T-cell (primary cell): ENCODE measurements at regions not wholly inside any gene's neighbourhood (a gene's known extent, or its start where the extent isn't known, plus 50 kb on each side); places are given as distances from the start of the nearest gene placed in this dataset.

Experiments
- ATAC-seq, 4 experiments: fragments of 200-7000 bp in 3 of 4; fragments of 150-1000 bp in 1 of 4; cut with Tn5 transposase; replicated peaks in 1 of 4; 1 replicate in 3 of 4; 2 replicates in 1 of 4; pipeline ENCODE4 v1.10.0; 2021; ENCODE audit warnings: moderate library complexity in 3 of 4, mild to moderate bottlenecking in 2 of 4, moderate number of reproducible peaks in 1 of 4
- CTCF ChIA-PET, 2 donors: fragments of 300-600 bp; sonication (Branson Sonifier 250); formaldehyde crosslinking; loops; one replicate each; lab custom pipeline; 2022; ENCODE audit warnings: antibody characterized with exemption in 2 of 2; lab: Charles Lee
- POLR2A ChIA-PET, 2 donors: fragments of 300-600 bp; sonication (Branson Sonifier 250); formaldehyde crosslinking; loops; one replicate each; lab custom pipeline; 2022; ENCODE audit warnings: antibody characterized with exemption in 2 of 2; lab: Charles Lee
- DNase-seq, 35 experiments: peaks; one replicate each; pipeline versions ENCODE4 v3.0.0 to v3.0.0-alpha.2; 2013 to 2023
- H3K27ac ChIP-seq: one replicate; pipeline ENCODE4 v1.5.1; 2013; ENCODE audit warnings: low read length
- H3K27me3 ChIP-seq, 2 experiments: replicated peaks in 1 of 2; 1 replicate in 1 of 2; 2 replicates in 1 of 2; pipeline versions ENCODE4 v1.6.1 to v1.7.0; 2013; ENCODE audit warnings: low read length in 1 of 2, mixed read lengths in 1 of 2; ENCODE audit not compliant: control insufficient read depth in 2 of 2, insufficient read depth in 2 of 2; ENCODE audit errors: extremely low read depth in 1 of 2
- H3K36me3 ChIP-seq, 2 donors: 1 replicate in 1 of 2; 2 replicates in 1 of 2; pipeline versions ENCODE4 v1.6.1 to v1.7.0; 2013; ENCODE audit warnings: low read length in 1 of 2; ENCODE audit not compliant: control insufficient read depth in 2 of 2, insufficient read depth in 1 of 2; ENCODE audit errors: extremely low read depth in 1 of 2
- H3K4me1 ChIP-seq, 2 experiments: 1 replicate in 1 of 2; 2 replicates in 1 of 2; pipeline versions ENCODE4 v1.6.1 to v1.7.0; 2013; ENCODE audit warnings: low read length in 2 of 2, mixed read lengths in 1 of 2; ENCODE audit not compliant: insufficient read depth in 2 of 2, control insufficient read depth in 1 of 2; ENCODE audit errors: extremely low read depth in 1 of 2
- H3K4me3 ChIP-seq, 2 donors: 1 replicate in 1 of 2; 2 replicates in 1 of 2; pipeline versions ENCODE4 v1.5.1 to v1.7.0; 2013; ENCODE audit warnings: mild to moderate bottlenecking in 2 of 2, low read length in 1 of 2, moderate library complexity in 1 of 2; ENCODE audit not compliant: control insufficient read depth in 1 of 2; ENCODE audit errors: extremely low read depth in 1 of 2
- H3K9me3 ChIP-seq: 2 replicates; pipeline ENCODE4 v1.7.0; 2013
- H3K27ac Mint-ChIP-seq, 2 donors: one replicate each; pipeline ENCODE4 v1.8.0; 2020 to 2021; ENCODE audit warnings: mild to moderate bottlenecking in 2 of 2, mixed read lengths in 2 of 2
- H3K27me3 Mint-ChIP-seq, 2 donors: one replicate each; pipeline ENCODE4 v1.8.0; 2021 to 2022; ENCODE audit warnings: mixed read lengths in 2 of 2
- H3K36me3 Mint-ChIP-seq: one replicate; pipeline ENCODE4 v1.8.0; 2021; ENCODE audit warnings: mixed read lengths
- H3K4me1 Mint-ChIP-seq, 3 donors: one replicate each; pipeline ENCODE4 v1.8.0; 2020 to 2022; ENCODE audit warnings: mixed read lengths in 3 of 3, mild to moderate bottlenecking in 1 of 3
- H3K4me3 Mint-ChIP-seq, 3 donors: one replicate each; pipeline ENCODE4 v1.8.0; 2020 to 2022; ENCODE audit warnings: mild to moderate bottlenecking in 3 of 3, mixed read lengths in 3 of 3, moderate library complexity in 3 of 3
- H3K9me3 Mint-ChIP-seq, 3 donors: one replicate each; pipeline ENCODE4 v1.8.0; 2020 to 2022; ENCODE audit warnings: mixed read lengths in 3 of 3
- WGBS: methylation state at CpG from one replicate; pipeline ENCODE4 v1.1.5; 2013; ENCODE audit warnings: missing lambda C conversion rate; ENCODE audit not compliant: insufficient coverage; 5-methylcytosine and 5-hydroxymethylcytosine counted together

DNA sequence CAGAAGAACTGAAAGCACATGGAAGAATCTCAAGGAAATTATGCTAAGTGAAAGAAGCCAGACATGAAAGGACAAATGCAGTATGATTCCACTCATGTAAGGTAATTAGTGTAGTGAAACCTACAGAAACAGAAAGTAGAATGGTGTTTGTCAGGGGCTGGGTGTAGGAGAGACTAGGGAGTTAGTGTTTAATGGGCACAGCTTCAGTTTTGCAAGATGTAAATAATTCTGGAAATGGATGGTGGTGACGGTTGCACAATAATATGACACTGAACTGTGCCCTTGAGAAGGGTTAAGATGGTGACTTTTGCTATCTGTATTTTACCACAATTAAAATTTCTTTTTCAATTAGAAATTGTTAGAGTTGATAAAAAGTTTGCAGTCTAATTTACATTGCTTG lies 157.3 kb upstream of the ADCY1 start:
- POLR2A ChIA-PET, result no interaction called here
- no CpG with 5 or more reads among the region's 1 CpG for WGBS
- no peak for DNase-seq
- no peak for ATAC-seq
- H3K4me3 ChIP-seq, result no peak overlapping the region
- H3K9me3 ChIP-seq, result no peaks in the 10 kb centered on the region
- Mint-ChIP-seq H3K4me1 (no peaks in the 10 kb centered on the region), H3K9me3 (peaks cover 0 to 3% (median 2%) of the 10 kb centered on the region in 3 donors), H3K4me3 (no peak overlapping the region), H3K27ac (no peak overlapping the region), H3K27me3 (peaks cover 12 to 18% of the 10 kb centered on the region in 2 donors), H3K36me3 (no peaks in the 10 kb centered on the region)
- peaks cover 0 to 10% of the 10 kb centered on the region in 2 experiments for H3K27me3 ChIP-seq
- no peaks in the 10 kb centered on the region for H3K4me1 ChIP-seq
- no peak overlapping the region for H3K27ac ChIP-seq
- CTCF ChIA-PET, result no interaction called here
- no peaks in the 10 kb centered on the region for H3K36me3 ChIP-seq

DNA sequence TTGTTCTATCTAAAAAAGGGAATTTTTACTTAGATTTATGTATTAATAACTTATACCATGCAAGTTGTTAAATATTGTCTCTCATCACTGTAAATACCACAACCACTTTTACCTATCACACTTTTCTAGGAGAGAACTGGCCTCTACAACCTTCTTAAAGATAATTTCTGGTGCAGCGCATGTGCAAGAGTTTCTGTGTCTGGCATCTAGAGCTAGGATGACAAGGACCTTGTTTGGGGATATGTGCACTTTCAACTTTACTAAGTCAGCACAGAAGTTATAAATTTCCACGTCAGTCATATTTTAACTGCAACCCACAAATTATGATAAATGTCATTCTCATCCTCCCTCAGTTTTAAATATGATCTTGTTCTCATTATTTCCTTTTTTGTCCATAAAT lies 156.9 kb upstream of the ADCY1 start:
- Histone ChIP-seq H3K36me3 (no peaks in the 10 kb centered on the region), H3K27me3 (peaks cover 0 to 10% of the 10 kb centered on the region in 2 experiments), H3K9me3 (no peaks in the 10 kb centered on the region), H3K27ac (no peak overlapping the region), H3K4me1 (no peaks in the 10 kb centered on the region), H3K4me3 (no peak overlapping the region)
- ATAC-seq (no peak), DNase-seq (no peak)
- no peak overlapping the region for H3K27ac Mint-ChIP-seq
- H3K4me3 Mint-ChIP-seq, result no peak overlapping the region
- no peaks in the 10 kb centered on the region for H3K36me3 Mint-ChIP-seq
- peaks cover 13 to 18% of the 10 kb centered on the region in 2 donors for H3K27me3 Mint-ChIP-seq
- no peaks in the 10 kb centered on the region for H3K9me3 Mint-ChIP-seq
- CTCF ChIA-PET, result no interaction called here
- WGBS, result no CpG with 5 or more reads among the region's 2 CpGs
- H3K4me1 Mint-ChIP-seq, result no peaks in the 10 kb centered on the region
- POLR2A ChIA-PET, result no interaction called here

DNA sequence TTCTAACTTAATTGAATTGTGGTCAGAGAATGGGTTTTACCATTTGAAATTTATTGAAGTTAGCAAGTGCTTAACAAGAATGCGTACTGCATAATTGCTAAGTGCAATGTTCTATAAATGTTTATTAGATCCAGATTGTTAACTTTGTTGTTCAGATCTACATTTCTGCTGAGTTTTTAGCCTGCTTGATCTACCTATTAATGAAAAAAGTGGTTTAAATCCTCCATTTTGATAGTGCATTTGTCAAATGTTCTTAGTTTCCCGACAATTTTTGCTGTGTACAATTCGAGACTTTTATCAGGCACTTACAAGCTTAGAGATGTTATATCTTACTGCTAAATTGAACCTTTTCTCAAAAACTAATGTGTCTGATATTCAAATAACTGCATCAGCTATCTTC lies 156.4 kb upstream of the ADCY1 start:
- POLR2A ChIA-PET, result no interaction called here
- Mint-ChIP-seq H3K9me3 (no peaks in the 10 kb centered on the region), H3K4me1 (no peaks in the 10 kb centered on the region), H3K27me3 (peaks cover 16 to 22% of the 10 kb centered on the region in 2 donors), H3K4me3 (no peak overlapping the region), H3K36me3 (no peaks in the 10 kb centered on the region), H3K27ac (no peak overlapping the region)
- Histone ChIP-seq H3K27me3 (peaks cover 0 to 10% of the 10 kb centered on the region in 2 experiments), H3K4me1 (no peaks in the 10 kb centered on the region), H3K27ac (no peak overlapping the region), H3K9me3 (no peaks in the 10 kb centered on the region), H3K4me3 (no peak overlapping the region), H3K36me3 (no peaks in the 10 kb centered on the region)
- ATAC-seq, result no peak
- CTCF ChIA-PET, result no interaction called here
- no peak for DNase-seq
- no CpG with 5 or more reads among the region's 3 CpGs for WGBS

DNA sequence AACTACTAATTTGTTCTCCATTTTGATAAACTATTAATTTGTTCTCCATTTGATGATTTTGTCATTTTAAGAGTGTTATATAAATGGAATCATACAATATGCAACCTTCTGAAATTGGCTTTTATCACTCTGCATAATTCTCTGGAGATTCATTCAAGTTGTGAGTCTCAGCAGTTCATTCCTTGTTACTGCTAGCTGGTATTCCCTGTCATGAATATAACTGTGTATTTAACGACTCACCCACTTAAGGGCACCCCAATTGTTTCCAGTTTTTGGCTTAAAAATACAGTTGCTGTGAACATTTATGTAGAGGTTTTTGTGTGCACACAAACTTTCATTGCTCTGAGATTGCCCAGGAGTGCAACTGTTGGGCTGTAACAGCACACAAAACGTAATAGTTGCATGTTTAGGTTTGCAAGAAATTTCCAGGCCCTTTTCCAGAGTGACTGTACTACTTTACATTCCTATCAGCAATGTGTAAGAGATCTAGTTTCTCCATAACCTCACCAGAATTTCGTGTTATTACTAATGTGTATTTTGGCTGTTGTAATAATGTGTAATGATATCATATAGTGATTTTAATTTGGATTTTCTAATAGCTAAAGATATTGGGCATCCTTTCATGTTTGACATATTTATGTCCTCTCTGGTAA lies 153.2 kb upstream of the ADCY1 start:
- Histone ChIP-seq H3K4me3 (no peak overlapping the region), H3K27me3 (peaks cover 0 to 14% of the 10 kb centered on the region in 2 experiments), H3K9me3 (no peaks in the 10 kb centered on the region), H3K4me1 (no peaks in the 10 kb centered on the region), H3K27ac (no peak overlapping the region), H3K36me3 (no peaks in the 10 kb centered on the region)
- ATAC-seq, result no peak
- Mint-ChIP-seq H3K4me3 (no peak overlapping the region), H3K27ac (no peak overlapping the region), H3K9me3 (no peaks in the 10 kb centered on the region), H3K27me3 (peaks cover 20 to 28% of the 10 kb centered on the region in 2 donors), H3K4me1 (no peaks in the 10 kb centered on the region), H3K36me3 (no peaks in the 10 kb centered on the region)
- no CpG with 5 or more reads among the region's 3 CpGs for WGBS
- POLR2A ChIA-PET, result no interaction called here
- DNase-seq, result no peak
- CTCF ChIA-PET, result no interaction called here

GRCh38 chr7:45421806-45422205 lies 152.4 kb upstream of the ADCY1 start:
- H3K36me3 Mint-ChIP-seq, result no peaks in the 10 kb centered on the region
- no peak for ATAC-seq
- no peak overlapping the region for H3K27ac ChIP-seq

GRCh38 chr7:45430397-45430796 lies 143.8 kb upstream of the ADCY1 start:
- Mint-ChIP-seq H3K27me3 (peaks cover 19 to 39% of the 10 kb centered on the region in 2 donors), H3K9me3 (no peaks in the 10 kb centered on the region), H3K4me3 (no peak overlapping the region), H3K4me1 (no peaks in the 10 kb centered on the region), H3K27ac (no peak overlapping the region), H3K36me3 (no peaks in the 10 kb centered on the region)
- POLR2A ChIA-PET, result no interaction called here
- CTCF ChIA-PET, result no interaction called here
- H3K27ac ChIP-seq, result no peak overlapping the region
- H3K27me3 ChIP-seq, result peaks cover 0 to 8% of the 10 kb centered on the region in 2 experiments
- no peak overlapping the region for H3K4me3 ChIP-seq
- no peaks in the 10 kb centered on the region for H3K4me1 ChIP-seq
- H3K36me3 ChIP-seq, result no peaks in the 10 kb centered on the region
- ATAC-seq (no peak), DNase-seq (no peak)
- 96% methylated on average over 5 of the region's 8 CpGs for whole genome bisulfite sequencing
- no peaks in the 10 kb centered on the region for H3K9me3 ChIP-seq

More at GRCh38 chr7:45421806-45422205, 152.4 kb upstream of the ADCY1 start:
- Mint-ChIP-seq H3K4me1 (no peaks in the 10 kb centered on the region), H3K27ac (no peak overlapping the region), H3K4me3 (no peak overlapping the region), H3K9me3 (no peaks in the 10 kb centered on the region), H3K27me3 (peaks cover 24 to 32% of the 10 kb centered on the region in 2 donors)
- H3K9me3 ChIP-seq, result no peaks in the 10 kb centered on the region
- no peak overlapping the region for H3K4me3 ChIP-seq
- no peak for DNase-seq
- H3K27me3 ChIP-seq, result peaks cover 0 to 14% of the 10 kb centered on the region in 2 experiments
- no peaks in the 10 kb centered on the region for H3K36me3 ChIP-seq
- ChIA-PET POLR2A (no interaction called here), CTCF (no interaction called here)
- no CpG with 5 or more reads among the region's 1 CpG for WGBS
- no peaks in the 10 kb centered on the region for H3K4me1 ChIP-seq
